IPS-NIHi7 (cell line): ENCODE measurements at regions not wholly inside any gene's neighbourhood (a gene's known extent, or its start where the extent isn't known, plus 50 kb on each side); places are given as distances from the start of the nearest gene placed in this dataset.

Source experiments
- DNase-seq: peaks from one replicate; pipeline ENCODE4 v3.0.0; 2012; ENCODE audit warnings: mixed read lengths; ENCODE audit errors: extremely low spot score

DNA sequence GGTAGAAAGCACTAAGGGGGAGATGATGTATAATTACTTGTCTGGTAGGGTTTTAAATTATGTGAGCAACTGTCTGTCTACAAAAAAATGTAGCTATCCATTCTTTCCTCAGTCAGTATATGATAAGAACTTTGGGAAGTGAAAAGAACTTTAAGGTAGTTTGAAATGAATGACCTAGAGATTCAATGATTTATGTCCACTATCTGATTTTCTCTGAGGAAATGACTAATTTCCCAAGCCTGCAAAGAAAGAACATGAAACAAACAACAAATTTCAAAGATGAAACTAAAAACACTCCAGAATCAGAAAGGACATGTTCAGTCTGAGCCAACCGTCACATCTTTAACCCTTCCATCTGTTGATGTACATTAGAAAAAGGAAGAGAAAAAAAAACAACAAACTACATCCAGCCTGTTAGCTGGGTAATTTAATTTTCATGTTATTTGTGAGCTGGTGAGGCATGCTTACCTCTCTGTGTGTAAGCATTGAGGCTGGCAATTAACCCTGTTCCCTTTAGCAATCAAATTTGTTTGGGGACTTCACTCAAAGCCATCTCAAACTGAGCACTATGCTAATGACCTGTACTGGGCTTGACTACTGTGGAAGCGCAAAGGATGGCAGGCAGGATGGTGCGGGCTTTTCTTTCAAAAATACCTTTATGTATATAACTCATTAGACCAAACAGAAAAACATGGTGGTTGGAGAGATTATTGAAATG is 220.1 kb downstream of the TUSC7 start:
- no peak for DNase-seq

DNA sequence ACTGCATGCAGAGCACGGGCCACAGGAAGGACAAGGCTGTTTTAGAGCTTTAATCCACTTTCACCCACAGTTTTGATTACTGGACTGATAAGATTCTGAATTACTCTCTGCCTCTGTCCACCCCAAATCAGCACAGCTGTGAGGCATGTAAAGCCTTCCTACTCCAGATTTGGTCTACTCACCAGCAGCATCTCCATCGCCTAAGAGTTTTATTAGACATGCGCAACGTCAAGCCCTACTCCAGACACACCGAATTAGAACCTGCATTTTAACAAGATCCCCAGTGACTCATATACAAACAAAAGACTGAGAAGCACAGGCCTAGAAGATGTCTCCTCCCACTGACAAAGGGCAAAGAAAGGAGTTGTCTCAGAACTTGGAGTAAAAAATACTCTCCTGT is 221.2 kb downstream of the TUSC7 start:
- DNase-seq, result no peak

DNA sequence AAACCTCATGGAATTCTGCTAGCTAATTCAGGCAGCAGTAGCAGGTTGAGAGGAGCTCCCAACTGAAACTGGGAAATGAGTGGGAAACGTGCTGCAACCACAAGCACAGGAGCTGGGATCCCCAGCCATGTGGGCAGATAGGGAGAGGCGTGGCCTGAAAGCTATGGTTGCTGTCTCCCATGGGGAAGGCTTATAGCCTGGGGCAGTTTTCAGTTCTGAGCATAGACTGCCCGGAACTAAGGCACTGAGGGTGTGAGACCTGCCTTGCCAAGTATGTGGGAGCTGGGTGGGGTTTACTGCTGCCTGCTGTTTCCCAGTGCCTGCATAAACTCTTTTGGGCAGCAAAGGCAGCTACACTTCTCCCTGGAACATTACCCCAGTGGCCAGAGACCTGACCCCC is 229.5 kb downstream of the TUSC7 start:
- no peak for DNase-seq

DNA sequence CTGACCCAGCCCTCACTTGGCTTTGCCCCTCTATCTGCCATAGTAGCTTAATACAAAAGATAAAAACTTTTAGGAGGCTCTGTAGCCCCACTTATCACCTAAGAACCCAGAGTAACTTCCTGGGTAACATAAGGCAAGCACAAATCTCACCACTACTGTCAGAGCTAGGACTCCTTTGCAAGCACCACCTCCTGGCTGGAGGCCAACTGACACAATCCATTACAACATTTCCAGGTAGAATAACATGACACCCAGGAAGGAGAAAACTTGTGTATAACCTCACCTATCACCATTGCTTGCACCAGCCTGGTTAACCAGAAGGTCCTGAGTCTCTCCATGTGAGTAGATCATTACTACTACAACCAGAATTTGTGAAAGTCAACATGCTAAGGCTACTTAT is 230.0 kb downstream of the TUSC7 start:
- no peak for DNase-seq

DNA sequence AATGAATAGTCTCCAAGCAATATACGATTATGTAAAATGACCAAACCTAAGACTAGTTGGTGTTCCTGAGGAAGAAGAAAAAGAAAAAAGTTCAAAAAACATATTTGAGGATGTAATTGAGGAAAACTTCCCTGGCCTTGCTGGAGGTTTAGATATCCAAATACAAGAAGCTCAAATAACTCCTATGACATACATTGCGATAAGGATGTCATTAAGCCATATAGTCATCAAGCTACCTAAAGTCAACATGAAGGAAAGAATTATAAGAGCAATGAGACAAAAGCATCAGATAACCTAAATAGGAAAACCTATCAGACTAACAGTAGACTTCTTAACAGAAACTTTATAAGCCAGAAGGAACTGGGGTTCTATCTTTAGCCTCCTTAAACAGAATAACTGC is 231.1 kb downstream of the TUSC7 start:
- no peak for DNase-seq

DNA sequence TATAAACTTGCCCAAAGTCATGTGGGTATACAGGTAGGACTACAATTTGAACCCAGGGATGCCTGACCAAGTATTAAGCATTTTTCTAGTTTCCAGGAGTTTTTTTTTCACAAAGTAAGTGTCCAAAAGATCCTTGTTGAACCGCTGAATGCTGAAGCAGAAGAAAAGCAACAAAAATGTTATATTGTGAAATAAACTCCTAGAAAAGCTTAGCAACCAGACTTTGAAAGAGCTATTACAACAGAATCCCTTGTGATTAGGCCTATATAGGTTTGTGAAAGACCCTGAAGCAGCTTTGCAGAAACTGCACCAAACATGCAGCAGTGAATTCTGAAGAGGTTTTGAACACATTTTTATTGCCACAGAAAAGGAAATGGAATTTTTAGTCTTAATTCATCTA is 236.8 kb downstream of the TUSC7 start:
- no peak for DNase-seq

DNA sequence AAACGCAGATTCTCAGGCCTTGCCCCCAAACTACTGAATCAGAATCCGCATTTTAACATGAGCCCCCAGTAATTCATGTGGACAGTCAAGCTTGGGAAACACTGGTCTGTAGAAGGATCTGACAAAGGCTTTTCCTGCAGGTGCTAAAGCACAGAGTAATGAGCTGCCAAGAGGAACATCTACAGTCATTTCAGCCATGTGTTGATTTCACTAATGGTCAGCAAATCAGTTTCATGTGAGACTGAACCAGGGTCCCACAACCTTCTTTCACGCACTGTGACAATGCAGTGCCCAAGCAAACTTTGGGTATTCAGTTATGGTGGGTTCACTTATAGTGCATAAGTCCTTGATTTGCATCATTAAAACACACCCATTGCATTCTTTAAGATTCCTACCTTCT is 237.6 kb downstream of the TUSC7 start:
- no peak for DNase-seq

DNA sequence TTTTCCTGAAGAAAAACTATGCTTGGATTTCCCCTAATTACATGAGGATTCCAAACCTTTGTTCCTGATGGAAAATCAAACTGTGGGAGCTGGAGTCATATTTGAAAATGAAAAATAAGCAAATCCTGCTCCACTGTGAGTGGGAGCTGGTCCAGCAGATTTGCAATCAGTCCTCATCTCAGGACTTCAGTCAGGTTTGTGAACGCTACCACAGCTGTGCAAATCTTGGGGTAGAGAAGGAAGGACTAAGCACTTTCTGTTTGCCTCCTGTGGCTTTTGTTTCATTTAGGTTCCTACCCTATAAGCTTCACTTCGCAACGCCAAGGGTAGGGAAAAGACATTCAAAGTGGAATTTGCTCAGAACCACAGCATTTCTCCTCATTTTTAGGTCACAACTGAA is 238.2 kb downstream of the TUSC7 start:
- DNase-seq, result no peak

DNA sequence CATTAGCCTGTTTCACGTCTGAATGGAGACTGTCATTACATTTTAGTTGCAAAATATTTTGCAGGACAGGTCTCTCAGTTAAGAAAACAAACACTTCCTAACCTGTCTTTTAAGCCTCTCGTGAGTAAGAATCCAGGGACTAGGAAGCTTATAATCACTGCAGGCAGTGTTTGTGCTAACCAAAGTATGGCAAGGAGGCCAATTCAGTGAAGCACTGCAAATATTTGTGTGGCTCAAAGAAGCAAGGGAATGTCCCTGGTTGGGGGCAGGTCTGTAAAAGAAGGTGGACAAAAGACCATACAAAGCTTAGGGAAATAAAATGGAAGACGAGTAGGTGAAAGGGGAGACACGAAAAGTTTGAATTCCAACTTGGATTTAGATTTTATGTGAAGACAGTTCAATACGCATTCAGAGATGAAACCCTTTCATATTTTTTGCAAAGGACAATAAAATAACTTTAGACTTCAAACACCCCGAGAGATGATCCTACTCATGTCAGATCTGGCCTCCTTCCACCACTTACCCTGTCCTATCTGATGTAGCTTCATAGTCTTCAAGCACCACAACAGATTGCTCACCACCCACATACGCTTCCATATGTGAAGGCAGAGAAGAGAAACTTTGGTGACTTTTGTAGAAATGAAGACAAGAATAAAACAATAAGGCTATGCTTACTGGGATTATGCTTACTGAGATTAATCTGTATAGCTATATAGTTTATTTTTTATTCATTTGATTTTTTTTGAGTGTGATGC is 240.9 kb downstream of the TUSC7 start:
- DNase-seq, result no peak

DNA sequence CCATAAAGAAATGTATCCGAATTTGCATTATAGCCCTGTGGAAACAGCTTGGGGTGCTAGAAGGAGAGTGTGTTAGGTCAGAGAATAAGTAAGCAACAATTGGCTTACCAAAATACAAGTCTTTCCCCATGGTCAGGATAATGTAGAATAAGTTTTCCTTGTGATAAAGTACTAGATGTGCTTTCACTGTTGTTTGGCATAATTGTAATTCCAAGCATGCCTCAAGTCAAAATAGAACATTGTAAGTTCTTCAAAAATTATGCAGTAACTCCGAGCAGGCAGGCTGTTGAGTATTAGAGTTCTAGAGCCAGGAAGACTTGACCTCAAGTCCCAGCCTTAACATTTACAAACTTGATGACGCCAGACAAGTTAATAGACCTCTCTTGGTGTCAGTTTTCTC is 242.0 kb downstream of the TUSC7 start:
- DNase-seq, result no peak

DNA sequence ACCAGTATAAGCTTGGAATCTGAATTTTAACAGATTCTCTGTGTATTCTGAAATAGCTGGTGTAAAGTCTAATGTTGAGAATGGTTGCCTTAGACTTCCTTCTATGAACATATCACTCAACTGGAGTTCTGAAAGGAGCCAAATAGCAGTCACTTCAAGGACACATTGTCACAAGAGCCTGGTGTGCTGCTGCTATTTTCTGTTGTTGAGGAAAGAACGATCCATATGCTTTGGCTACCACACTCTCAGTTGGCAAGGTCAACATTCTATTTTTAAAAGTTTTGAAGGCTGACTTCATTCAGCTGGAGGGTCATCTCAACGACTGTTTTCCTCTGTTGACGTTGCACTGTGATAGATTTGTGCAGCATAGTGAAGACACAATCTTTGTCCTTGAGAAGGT is 248.7 kb downstream of the TUSC7 start:
- DNase-seq, result no peak

DNA sequence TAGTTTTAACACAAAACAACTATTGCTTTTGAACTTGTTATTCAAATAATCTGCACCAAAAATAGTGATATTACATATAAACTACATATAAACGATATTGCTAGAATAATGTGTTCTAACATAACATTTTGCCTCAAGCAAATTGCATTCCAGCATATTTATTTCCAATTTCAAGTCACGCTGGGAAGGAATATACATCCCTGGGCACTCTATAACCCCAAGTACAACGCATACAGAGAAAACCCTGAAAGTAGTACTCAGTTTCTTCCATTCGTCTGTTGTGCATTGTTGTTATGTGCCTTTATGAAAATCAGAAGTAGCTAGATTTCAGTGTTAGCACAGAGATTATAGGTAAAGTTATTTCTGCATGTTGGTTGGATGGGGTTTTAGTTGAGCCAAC is 251.5 kb downstream of the TUSC7 start:
- no peak for DNase-seq

DNA sequence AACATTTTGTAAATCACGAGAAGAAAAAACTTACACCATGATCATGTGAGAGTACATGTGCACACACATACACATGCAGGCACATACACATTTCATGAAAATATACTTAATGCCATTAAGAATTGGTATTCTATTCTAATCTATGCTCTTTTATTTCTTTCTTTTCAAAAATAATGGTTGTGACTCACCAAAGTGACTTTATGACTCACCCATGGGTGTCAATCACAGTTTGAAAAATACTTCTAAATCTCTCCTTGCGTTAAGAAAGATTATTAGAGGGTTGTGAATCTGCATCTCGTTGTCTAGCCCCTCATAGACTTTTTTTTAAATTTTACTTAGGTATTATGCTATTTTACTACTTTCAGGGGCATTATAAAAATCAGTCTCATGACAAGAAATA is 254.2 kb downstream of the TUSC7 start:
- no peak for DNase-seq

DNA sequence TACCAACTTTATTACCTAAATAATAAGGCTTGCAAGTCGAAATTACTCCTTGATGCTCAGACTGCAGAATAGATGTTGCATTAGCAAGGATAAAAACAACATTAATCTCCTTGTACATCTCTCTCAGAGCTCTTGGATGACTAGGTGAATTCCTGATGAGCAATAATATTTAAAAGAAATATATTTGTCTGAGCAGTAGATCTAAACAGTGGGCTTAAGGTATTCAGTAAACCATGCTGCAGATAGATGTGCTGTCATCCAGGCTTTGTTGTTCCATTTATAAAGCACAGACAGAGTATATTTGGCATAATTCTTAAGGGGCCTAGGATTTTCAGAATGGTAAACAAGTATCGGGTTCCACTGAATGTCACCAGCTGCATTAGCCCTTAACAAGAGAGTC is 257.1 kb downstream of the TUSC7 start:
- DNase-seq, result no peak

DNA sequence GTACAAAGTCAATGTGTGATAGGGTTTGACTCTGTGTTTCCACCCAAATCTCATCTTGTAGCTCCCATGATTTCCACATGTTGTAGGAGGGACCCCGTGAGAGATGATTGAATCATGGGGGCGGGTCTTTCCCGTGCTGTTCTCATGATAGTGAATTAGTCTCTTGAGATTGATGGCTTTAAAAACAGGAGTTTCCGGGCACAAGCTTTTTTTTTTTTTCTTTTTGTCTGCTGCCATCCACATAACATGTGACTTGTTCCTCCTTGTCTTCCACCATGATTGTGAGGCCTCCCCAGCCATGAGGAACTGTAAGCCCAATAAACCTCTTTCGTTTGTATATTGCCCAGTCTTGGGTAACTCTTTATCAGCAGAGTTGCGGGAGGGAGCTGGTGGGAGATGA is 259.6 kb downstream of the TUSC7 start:
- DNase-seq, result no peak

DNA sequence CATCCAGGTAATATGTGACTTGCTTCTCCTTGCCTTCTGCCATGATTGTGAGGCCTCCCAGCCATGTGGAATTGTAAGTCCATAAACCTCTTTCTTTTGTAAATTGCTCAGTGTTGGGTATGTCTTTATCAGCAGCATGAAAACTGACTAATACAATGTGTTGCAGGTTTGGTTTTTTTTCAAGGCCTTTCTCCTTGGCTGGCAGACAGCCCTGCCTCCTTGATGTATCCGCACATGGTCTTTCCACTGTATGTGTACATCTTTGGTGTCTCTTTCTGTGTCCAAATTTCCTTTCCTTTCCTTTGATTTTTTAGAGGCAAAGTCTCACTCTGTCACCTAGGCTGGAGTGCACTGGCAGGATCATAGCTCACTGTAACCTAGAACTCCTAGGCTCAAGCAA is 260.1 kb downstream of the TUSC7 start:
- DNase-seq, result no peak

DNA sequence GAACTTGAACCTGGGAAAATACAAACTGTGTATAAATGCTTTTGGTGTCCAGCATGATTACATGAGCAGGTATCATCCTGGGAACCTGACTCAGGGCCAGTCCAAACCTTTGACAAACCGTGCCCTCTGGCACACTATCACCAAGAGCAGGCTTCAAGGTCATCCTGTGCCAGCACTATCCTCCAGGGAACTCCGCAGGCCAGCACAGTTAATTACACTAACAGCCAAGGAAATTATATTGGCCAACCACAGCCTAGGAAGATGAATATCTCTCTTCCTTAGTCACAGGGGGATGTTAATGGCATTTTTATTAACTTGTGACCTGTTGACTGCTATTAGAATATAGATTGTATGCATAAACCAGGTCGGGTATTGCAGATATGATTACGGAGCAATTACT is 262.0 kb downstream of the TUSC7 start:
- DNase-seq, result no peak

DNA sequence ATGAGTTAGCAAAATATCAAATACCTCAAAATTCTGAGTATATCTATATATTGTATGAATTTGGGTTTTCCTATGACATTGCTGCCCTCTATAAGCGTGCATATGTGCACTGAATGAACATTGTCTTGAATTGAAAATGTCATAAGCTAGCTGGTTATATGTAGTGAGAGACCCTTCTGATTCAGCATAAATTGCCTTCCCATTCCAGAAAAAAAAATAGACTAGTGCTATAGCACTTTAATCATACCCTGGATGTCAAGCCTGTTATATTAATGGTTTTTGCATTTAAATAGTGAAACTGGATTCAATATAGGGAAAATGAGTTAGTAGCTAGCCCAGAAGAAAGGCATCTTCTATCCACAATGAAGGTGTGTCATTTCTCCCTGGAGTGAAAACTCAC is 265.1 kb downstream of the TUSC7 start:
- DNase-seq, result no peak

DNA sequence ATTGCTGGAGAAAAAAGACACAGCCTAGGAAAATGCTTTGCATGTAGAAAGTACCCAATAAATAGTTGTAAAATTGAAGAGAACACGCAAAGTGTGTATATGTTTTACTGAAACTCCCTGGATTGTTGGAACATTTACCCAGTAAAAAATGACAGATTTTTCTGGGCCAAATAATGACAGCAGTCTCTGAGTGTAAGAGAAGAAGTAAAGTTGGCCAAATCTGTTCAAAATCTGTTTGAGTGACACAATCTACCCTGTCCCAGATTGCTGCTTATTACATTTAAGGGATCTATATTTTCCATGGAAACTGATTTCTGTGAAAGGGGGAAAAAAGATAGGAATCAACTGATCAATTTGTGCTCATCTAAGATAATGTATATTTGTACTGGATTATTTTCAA is 267.9 kb downstream of the TUSC7 start:
- no peak for DNase-seq

DNA sequence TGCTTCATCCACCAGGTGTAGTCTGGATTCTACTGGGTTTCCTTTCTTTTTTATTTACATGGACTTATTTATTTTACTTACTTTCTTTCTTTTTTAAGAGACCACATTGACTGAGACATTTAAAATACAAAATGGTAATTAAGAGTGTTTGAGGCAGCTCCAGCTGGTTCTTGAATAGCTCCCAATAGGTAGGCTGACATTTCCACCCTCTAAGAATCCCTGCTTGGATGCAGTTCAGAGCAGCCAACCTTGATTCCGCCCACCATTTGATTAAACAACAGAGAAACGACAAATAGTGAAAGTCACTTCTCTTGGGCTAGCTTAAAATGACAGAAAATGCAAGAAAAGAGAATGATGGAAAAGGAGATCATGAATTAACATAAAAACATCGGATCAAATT is 270.5 kb downstream of the TUSC7 start:
- no peak for DNase-seq

DNA sequence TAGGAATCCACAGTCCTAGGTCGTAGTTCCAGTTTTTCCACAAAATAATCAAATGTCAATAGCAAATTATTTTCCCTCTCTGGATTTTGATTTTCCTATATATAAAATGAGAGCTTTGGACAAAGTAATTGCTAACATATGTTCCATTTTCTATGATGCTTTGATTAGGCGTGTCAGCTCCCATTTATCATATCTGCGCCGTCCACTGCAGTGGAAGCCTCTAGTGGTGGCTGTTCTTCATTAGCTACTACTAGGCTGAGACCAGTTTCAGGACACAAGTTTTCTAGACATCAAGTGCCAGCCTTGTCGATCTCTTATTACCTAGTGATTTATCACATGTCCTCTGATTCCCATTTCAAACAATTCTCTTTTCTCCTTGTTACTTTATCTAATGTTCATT is 271.5 kb downstream of the TUSC7 start:
- no peak for DNase-seq

DNA sequence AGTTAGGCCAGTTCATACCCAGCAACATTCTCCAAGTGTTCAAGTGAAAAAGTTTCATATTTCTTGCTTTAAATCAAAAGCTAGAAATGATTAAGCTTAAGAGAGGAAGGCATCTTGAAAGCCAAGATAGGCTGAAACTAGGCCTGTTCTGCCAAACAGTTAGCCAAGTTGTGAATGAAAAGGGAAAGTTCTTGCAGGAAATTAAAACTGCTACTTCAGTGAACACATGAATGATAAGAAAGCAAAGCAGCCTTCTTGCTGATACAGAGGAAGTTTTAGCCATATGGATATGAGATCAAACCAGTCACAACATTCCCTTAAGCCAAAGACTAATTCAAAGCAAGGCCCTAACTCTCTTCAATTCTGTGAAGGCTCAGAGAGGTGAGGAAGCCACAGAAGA is 274.7 kb downstream of the TUSC7 start:
- DNase-seq, result no peak

DNA sequence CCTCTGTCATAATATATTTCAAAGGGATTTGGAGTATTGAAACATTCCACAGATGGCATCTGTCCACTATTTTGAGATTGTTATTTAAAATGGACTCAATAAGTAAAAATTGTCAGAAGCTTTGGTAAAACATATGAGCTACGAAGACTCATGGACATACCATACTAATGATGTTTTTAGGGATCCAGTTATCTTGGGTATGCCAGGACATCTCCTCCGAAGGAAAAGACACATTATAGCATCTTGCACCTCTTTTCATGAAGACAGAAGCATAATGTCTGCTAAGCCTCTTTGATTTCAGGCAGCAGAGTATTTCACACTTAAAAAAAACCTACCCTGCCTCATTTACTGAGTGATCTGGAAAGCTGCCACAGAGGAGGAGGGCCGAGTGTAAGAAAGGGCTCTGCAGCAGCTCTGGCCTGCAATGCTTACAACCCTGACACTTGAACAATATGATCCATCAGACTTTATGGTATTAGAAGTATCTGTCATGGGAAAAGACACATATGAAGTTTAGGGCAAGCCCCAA is 284.8 kb downstream of the TUSC7 start:
- no peak for DNase-seq

DNA sequence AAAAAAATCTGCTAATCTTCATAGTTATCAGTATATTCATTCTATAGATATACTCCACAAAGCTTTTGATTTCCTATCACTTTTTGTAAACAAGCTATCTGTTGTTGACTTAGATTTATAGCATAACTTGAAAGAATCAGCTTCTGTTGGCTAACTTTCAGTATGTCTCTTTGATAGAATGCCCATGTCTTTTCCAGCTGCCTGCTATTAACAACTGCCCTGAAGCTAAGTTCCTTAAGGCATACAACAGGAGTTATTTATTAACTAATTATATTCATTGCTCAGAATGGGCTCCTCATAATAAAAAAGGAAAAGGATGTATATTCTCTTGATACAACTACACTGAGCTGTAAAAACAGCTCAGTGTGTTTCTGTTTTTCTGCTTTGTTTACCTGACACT is 293.9 kb downstream of the TUSC7 start:
- DNase-seq, result no peak
